ENCODE measurements at regions not wholly inside any gene's neighbourhood (a gene's known extent, or its start where the extent isn't known, plus 50 kb on each side); places are given as distances from the start of the nearest gene placed in this dataset.

- TF ChIP-seq, protein P1, sequence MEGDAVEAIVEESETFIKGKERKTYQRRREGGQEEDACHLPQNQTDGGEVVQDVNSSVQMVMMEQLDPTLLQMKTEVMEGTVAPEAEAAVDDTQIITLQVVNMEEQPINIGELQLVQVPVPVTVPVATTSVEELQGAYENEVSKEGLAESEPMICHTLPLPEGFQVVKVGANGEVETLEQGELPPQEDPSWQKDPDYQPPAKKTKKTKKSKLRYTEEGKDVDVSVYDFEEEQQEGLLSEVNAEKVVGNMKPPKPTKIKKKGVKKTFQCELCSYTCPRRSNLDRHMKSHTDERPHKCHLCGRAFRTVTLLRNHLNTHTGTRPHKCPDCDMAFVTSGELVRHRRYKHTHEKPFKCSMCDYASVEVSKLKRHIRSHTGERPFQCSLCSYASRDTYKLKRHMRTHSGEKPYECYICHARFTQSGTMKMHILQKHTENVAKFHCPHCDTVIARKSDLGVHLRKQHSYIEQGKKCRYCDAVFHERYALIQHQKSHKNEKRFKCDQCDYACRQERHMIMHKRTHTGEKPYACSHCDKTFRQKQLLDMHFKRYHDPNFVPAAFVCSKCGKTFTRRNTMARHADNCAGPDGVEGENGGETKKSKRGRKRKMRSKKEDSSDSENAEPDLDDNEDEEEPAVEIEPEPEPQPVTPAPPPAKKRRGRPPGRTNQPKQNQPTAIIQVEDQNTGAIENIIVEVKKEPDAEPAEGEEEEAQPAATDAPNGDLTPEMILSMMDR (IDR thresholded peaks at IDR 0.05; ENCODE audit: low read length), result no peak
- no peak for TF ChIP-seq EZH2phosphoT487 (IDR thresholded peaks at IDR 0.05; ENCODE audit: low read length)
- no peak for TF ChIP-seq EZH2 (optimal IDR thresholded peaks at IDR 0.05; ENCODE audit: low read depth, low read length)
These were observed 161.5 kb upstream of the OR13F1 start for GRCh38 chr9:104342552-104342951.
